Left hindlimb (tissue), 1 donor: ENCODE measurements at regions not wholly inside any gene's neighbourhood (a gene's known extent, or its start where the extent isn't known, plus 50 kb on each side); places are given as distances from the start of the nearest gene placed in this dataset.

ENCODE experiments used
- DNase-seq: peaks from one replicate; pipeline ENCODE4 v3.0.0-alpha.2; 2018

- no peak for DNase-seq
Observed at GRCh38 chr5:175163586-175164275, 280.3 kb downstream of the DRD1 start.

DNA sequence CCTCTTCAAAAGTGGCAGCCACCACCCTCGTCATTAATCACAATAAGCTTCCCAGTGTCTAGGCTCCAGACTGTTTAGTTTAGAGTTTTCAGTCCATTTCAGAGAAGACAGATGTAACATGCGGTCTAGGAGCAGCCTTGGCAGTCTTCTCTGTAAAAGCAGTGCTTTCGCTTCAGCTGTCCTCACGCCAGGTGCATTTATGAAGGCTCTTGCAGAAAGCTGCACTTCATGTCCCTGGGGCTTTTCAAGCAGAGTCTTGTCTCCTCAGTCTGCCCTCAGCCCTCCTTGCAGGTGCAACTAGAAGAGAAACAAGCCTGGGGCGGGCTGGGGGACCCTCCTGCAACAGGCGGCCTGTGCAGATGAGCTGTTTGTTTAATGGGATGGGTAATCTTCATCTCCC is 281.9 kb downstream of the DRD1 start:
- no peak for DNase-seq

DNA sequence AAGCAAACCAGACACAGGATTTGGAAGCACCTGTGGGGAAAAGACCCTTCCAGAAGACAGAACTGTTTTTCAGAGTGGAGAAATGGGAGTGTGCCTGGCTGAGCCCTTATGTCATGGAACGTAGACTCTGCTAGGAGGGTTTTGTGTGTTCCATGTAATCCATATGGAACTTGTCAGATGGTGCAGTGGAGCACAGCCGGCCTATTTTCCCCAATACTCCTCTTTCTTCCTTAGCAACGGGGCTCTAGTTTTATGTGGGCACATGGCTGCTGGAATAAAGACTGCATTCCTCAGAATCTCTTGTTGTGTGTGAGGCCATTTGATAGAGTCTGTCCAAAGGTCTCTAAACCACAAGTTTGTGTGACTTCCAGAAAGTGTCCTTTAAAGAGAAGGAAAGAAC is 284.0 kb downstream of the DRD1 start:
- DNase-seq, result no peak

- DNase-seq, result no peak
Observed at GRCh38 chr5:175148636-175149172, 295.3 kb downstream of the DRD1 start.

DNA sequence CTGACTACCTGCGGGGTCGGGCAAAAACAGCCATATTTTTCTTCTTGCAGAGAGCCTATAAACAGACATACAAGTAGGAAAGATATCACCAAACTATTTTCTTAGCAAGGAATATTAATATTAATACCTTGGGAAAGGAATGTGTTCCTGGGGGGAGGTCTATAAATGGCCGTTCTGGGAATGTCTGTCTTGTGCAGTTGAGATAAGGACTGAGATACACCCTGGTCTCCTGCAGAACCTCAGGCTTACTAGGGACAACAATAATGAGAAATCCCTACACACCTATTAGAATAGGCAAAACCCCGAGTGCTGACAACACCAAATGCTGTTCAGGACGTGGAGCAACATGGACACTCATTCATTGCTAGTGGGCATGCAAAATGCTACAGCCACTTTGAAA is 297.2 kb downstream of the DRD1 start:
- DNase-seq, result no peak

GRCh38 chr5:175141421-175141820 is 302.6 kb downstream of the DRD1 start:
- DNase-seq, result no peak

- no peak for DNase-seq
Observed at GRCh38 chr5:175133185-175133584, 310.8 kb downstream of the DRD1 start.

DNA sequence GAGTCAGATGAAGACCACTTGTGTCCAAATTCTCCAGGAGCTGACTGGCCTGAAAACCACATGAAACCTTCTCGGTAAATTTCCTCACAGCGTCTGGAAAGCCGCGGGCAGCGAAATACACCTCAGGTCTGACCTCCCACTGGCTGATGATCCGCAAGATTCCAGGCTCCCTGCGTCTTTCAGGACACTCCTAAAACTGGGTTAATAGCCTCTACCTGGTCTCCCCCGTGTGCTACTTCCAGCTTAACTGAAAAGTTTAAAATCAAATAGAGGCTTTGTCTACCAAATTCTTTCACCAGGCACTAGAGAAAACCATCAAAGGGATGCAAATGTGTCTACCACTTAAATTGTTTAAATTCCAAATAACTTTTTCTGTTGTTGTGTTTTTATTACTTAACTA is 312.6 kb downstream of the DRD1 start:
- no peak for DNase-seq

DNA sequence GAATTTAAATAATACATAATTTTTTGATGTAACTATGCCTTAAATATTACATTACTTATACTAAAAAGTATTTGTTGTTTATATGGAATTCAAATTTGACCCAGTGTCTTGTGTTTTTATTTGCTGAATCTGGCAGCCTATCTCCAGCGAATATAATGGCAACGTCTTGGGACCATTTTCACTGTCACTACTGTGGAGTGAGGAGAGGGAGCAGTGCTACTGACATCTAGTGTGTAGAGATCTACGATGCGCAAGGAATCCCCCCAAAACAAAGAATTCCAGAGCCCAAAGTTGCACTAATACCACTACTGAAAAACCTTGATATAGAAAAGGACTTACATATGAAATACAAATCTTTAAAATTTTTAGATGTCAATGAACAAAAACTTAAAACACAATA is 314.4 kb downstream of the DRD1 start:
- no peak for DNase-seq

GRCh38 chr5:175129121-175129520 is 314.9 kb downstream of the DRD1 start:
- DNase-seq, result no peak

GRCh38 chr5:175124821-175125220 is 319.2 kb downstream of the DRD1 start:
- DNase-seq, result no peak

GRCh38 chr5:175124251-175124813 is 319.6 kb downstream of the DRD1 start:
- DNase-seq, result no peak

GRCh38 chr5:175123542-175123941 is 320.4 kb downstream of the DRD1 start:
- no peak for DNase-seq

- DNase-seq, result no peak
Observed at GRCh38 chr5:175121457-175121856, 322.5 kb downstream of the DRD1 start.

GRCh38 chr5:175120412-175120811 is 323.6 kb downstream of the DRD1 start:
- no peak for DNase-seq

DNA sequence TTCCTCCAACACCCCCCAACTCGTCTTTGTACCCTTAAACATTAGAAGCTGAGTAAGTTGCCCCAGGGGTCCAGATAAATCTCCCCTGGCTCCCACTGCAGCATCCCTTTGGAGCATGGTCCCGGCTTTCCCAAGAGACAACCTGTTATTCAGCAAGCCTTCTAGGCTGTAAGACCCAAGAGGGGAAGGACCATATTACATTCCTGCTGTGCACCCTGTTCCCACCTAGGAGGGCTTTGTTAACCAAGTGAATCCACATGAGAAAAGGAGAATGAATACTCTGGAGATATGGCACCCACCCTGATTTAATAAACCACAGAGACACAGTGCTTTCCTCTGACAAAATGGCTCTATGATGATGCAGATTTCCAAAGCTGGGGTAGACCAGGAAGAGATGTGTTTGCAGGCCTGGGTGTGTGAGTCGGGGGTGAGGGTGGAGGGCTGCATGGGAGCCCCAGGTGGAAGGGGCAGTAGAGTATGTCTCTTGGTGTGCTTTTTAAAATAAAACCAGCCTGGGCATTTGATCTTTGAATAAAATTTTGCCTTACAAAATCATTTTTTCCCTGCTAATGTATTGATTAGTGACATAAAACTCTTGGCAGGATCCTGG is 325.2 kb downstream of the DRD1 start:
- DNase-seq, result no peak

GRCh38 chr5:175116466-175117048 is 327.4 kb downstream of the DRD1 start:
- DNase-seq, result no peak

DNA sequence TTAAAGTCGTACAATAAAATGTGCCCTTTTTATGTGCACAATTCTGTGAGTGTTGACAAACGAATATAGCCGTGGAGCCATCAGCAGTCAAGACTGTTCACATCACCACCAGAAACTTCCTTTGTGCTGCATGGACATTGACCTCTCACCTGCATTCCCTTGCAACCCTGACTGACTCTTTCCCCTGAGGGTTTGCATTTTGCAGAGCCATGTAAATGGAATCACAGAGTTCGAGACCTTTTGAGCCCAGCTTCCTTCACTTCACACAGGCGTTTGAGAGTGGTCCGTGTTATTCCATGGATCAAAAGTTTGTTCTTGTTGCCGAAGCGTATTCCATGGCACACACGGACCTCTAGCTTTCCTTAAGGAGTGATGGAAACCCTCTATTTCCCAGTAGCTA is 328.2 kb downstream of the DRD1 start:
- DNase-seq, result no peak

DNA sequence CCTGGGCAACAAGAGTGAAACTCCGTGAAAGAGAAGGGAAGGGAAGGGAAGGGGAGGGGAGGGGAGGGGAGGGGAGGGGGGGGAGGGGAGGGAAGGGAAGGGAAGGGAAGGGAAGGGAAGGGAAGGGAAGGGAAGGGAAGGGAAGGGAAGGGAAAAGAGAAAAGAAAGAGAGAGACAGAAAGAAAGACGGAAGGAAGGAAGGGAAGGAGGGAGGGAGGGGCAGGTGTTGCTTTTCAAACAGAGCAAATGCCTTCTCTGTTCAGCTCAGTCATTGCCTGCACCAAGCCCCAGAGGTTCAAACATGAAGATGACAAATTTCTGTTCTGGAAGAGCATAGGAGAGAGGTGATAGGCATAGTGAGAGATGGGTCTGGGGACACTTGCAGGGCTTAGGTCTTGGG is 330.0 kb downstream of the DRD1 start:
- no peak for DNase-seq

GRCh38 chr5:175109058-175109755 is 334.8 kb downstream of the DRD1 start:
- DNase-seq, result no peak

DNA sequence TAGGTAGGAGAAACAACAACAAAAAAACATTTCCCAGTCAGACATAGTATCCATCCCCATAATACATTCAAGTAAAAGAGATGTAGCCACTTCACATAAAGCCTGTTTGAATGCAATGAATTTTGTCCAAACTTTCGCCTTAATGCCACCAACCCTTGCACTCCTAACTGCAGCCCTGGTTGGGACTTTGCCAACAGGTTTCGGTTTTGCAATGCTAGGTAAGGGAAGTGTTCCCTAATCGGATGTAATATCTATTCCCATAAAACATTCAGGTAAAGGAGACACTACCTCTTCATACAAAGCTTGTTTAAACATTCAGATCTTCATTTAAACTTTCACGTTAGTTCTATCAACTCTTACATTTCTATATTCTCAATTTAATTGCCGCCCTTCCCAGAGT is 336.1 kb downstream of the DRD1 start:
- no peak for DNase-seq

DNA sequence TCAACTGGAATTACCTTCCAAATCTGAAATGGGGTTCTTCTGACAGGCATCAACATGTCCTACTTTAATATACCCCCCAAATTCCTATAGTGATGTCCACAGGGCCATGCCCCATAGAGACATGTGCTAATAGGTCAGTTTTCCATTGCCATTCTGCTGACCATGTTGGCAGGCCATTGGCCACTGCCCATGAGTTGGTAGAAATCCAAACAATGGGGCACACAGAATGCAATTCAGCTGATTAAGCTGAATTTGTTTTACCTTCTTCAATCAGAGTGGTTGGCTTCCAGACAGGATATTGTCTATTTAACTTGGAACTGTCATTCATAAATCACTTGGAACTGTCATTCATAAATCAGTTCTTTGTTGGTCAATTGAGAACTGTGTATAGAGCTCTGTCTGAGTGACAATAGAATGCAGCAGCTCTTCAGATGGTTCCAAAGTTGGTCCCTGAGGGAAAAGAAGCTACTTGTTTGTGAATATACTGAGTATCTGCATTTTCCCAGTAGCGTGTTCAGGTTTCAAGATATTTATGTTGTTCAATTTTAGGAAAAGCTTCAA is 336.9 kb downstream of the DRD1 start:
- DNase-seq, result no peak

DNA sequence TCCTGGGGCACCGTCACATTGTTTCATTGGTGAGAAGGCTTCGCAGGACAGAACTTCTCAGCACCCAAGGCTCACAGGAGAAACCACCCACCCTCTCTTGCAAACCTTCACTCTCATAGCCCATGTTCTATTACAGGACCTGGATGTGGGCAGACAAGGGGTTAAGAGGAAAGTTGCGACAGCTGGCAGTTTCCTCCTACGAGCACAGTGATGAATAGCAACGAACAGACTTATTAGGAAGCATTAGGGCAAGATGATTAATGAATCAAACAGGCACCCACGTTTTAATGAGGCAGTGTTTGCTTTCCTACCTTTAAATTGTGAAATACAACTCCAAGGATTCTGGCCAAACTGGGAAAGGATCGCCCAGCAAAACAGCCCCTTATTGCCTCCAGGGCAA is 339.3 kb downstream of the DRD1 start:
- DNase-seq, result no peak
